Activated T-cell treated with anti-CD3 and anti-CD28 coated beads, Interleukin-2, amount 50 U/mL, for 72 hours (primary cell): ENCODE measurements at regions not wholly inside any gene's neighbourhood (a gene's known extent, or its start where the extent isn't known, plus 50 kb on each side); places are given as distances from the start of the nearest gene placed in this dataset.

Experiments used
- ATAC-seq, 2 donors: fragments of 150-1000 bp; cut with Tn5 transposase; replicated peaks in 1 of 2; 2 replicates each; pipeline ENCODE4 v1.10.0; 2021; ENCODE audit warnings: moderate library complexity in 2 of 2, mild to moderate bottlenecking in 1 of 2
- DNase-seq, 2 donors: peaks; one replicate each; pipeline ENCODE4 v3.0.0; 2021 to 2022; ENCODE audit warnings: mixed read lengths in 1 of 2
- H3K27ac Mint-ChIP-seq: one replicate; pipeline ENCODE4 v1.8.0; 2022; ENCODE audit warnings: mild to moderate bottlenecking, moderate library complexity, mixed read lengths
- H3K27me3 Mint-ChIP-seq: one replicate; pipeline ENCODE4 v1.8.0; 2022; ENCODE audit warnings: low read depth, mixed read lengths
- H3K36me3 Mint-ChIP-seq, 2 donors: one replicate each; pipeline ENCODE4 v1.8.0; 2022; ENCODE audit warnings: mixed read lengths in 2 of 2, mild to moderate bottlenecking in 1 of 2; ENCODE audit not compliant: insufficient read depth in 2 of 2
- H3K4me1 Mint-ChIP-seq: one replicate; pipeline ENCODE4 v1.8.0; 2022; ENCODE audit warnings: low read depth, mixed read lengths
- H3K4me3 Mint-ChIP-seq, 2 donors: one replicate each; pipeline ENCODE4 v1.8.0; 2022; ENCODE audit warnings: mild to moderate bottlenecking in 2 of 2, mixed read lengths in 2 of 2, moderate library complexity in 2 of 2
- H3K9me3 Mint-ChIP-seq, 2 donors: one replicate each; pipeline ENCODE4 v1.8.0; 2022; ENCODE audit warnings: mixed read lengths in 2 of 2

DNA sequence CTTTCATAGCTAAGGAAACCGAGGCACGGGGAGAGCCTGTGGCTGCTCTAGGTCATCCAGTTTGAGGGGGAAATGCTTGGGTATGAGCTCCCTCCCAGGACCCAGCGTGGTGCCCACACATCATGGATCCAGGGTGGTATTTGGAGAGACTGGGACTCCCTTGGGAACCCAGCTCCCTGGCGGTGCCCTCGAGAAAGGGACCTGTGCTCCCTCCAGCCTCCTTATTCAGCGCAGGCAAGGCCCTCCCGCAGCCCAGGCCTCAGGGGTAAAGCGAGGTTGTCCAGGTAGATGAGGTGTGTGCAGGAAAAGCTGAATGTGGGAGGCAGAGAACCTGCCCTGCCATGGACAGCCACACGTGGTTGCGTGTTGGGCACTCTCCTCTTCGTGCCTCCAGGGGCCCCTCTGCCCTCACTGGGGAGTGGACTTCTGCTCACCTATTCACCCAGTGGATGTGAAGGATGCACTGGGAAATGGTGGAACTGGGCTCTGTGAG lies 53.8 kb upstream of the GPR78 start:
- H3K27me3 Mint-ChIP-seq, result no peaks in the 10 kb centered on the region

DNA sequence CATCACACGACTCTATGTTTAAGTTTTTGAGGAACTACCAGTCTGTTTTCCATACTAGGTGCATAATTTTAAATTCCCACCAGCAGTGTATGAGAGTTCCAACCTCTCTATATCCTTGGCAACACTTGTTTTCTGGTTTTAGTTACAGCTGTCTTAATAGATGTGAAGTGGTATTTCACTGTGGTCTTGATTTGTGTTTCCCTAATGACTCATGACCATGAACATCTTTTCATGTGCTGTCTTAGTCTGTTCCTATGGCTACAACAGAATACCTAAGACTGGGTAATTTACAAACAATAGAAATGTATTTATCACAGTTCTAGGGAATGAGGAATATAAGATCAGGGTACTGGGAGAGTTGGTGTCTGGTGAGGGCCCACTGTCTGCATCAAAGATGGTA lies 51.5 kb upstream of the GPR78 start:
- Mint-ChIP-seq H3K27ac (no peak overlapping the region), H3K4me1 (no peaks in the 10 kb centered on the region), H3K36me3 (peaks cover 0 to 2% of the 10 kb centered on the region in 2 donors), H3K9me3 (peaks cover 0 to 2% of the 10 kb centered on the region in 2 donors), H3K27me3 (peaks cover 6% of the 10 kb centered on the region), H3K4me3 (no peak overlapping the region)
- ATAC-seq, result peak in 1 of 2 donors; percentile 67
- DNase-seq, result no peak

More for the DNA sequence above, 53.8 kb upstream of the GPR78 start:
- no peak for ATAC-seq
- Mint-ChIP-seq H3K27ac (no peak overlapping the region), H3K36me3 (no peaks in the 10 kb centered on the region), H3K4me1 (no peaks in the 10 kb centered on the region), H3K4me3 (no peak overlapping the region), H3K9me3 (no peaks in the 10 kb centered on the region)
- no peak for DNase-seq
